ENCODE measurements at regions not wholly inside any gene's neighbourhood (a gene's known extent, or its start where the extent isn't known, plus 50 kb on each side); places are given as distances from the start of the nearest gene placed in this dataset.

GRCh38 chr5:176151281-176151680, 86.9 kb upstream of the SIMC1 start:
- DNase-seq, result no peak

DNA sequence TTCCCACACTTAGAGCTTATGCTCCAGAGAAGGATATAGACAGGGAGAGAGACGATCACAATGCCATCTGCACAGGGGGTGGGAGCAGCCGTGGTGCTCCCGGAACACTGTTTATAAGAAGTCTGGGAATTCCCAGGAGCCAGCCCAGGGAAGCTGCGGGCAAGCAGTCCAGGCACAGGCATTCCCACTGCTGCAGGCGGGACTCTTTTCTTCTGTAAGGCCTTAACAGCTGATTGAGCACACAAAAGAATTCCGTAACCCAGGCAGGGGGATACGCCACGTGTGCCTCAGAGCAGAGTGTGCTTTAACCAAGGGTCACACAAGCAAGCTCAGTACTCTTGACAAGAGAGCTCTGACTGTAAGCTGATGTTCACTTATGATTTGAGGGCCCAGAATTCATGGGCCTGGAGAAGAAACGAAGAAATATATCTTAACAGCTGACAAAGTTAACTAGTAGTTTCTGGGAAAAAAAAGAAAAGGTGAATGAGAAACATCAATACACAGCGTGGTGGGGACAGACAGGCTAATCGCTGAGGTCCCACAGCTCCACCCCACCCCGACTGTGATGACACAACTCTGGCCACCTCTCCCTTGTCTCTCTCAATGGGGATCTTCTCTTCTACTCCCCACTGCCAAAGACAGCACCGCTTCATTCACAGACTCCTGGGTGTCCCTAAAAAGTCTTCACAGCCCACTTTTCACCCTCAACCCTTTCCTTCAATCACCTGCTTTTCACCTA, 85.9 kb upstream of the SIMC1 start:
- DNase-seq, result no peak

DNA sequence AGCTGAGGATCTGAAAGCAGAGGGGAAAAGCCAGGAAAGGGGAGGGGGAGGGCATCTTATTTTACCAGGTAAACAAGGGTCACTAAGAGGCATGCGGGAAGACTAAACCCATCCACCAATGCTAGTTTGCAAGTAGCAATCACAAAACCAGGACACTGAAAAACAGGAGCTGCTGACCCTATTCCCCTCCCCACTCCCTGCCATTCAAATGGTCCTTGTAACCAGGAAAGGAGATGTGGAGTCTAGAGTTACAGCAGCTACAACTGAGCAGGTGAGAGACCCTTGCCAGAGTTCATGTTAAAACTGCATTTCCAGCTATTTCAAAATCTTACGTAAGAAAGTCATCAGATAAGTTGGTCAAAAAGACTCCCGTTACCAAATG, 85.3 kb upstream of the SIMC1 start:
- no peak for DNase-seq

GRCh38 chr5:176153741-176154140, 84.5 kb upstream of the SIMC1 start:
- no peak for DNase-seq

DNA sequence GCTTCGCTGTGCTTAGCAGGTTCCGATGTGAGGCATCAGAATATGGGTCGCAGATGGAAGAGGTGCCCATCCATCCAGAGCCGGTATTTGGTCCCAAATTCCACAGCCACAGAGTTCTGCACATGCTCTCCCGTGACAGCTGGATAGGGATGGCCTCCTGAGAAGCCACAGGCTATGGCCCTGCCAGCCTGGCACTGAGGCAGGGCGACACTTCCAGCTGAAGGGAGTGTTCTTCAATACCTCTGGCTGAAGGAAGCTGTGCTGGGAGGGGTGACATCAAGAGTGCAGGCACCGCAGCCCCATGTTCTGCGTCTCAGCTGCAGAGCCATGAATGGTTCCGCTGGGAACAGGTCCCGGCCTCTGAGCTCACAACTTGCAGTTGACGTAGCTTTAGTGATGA, 83.4 kb upstream of the SIMC1 start:
- DNase-seq, result no peak

- DNase-seq, result no peak
These were observed 82.3 kb upstream of the SIMC1 start for GRCh38 chr5:176155922-176156359.

DNA sequence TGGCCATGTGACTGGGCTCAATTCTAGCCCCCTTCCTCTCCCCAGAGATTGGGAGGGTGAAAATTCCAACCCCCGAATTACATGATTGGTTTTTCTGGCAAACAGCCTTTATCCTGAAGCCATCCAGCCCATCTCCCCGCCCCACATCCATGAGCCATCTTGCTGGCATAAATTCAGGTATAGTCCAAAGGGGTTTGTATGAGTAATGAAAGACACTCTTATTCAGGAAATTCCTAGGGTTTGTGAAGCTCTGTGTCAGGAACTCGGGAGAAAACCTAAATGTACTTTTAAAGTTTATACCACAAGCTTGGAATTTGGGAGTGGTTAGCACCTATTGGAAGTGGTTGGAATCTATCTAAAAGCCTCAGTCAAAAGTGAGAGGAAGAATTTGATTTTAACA, 80.6 kb upstream of the SIMC1 start:
- DNase-seq, result no peak

DNA sequence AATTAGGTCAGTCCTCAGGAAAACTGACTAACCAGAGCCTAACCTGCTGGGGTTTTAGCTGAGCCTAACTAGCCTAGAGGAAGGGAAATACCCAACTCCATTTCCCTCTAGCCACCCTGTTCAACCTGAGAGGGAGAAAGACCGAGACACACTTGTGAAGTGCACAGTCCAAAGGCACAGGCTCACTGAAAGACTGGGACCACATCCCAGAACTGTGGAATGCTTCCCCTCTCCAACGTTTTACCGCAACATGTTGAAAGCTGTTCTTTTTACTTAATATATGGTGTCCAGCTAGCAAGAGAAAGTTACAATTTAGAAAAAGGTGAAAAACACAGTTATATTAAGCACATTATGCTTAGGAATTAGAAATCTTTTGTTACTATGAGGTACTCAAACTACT, 76.8 kb upstream of the SIMC1 start:
- DNase-seq, result no peak

- no peak for DNase-seq
These were observed 76.0 kb upstream of the SIMC1 start for GRCh38 chr5:176162198-176162597.

DNA sequence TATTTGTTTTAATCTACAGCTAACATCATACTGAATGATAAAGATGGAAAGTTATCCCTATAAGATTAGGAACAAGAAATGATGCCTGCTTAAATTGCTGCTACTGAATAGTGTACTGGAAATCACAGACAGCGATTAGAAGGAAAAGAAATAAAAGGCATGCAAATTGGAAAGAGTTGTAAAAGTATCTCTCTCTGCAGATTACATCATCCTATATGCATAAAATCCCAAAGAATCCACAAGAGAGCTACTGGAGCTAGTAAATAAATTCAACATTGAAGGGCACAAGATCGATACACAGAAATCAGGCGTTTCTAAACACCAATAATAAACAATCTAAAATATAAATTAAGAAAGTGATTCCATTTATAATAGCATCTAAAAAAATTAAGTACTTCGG, 75.3 kb upstream of the SIMC1 start:
- no peak for DNase-seq

DNA sequence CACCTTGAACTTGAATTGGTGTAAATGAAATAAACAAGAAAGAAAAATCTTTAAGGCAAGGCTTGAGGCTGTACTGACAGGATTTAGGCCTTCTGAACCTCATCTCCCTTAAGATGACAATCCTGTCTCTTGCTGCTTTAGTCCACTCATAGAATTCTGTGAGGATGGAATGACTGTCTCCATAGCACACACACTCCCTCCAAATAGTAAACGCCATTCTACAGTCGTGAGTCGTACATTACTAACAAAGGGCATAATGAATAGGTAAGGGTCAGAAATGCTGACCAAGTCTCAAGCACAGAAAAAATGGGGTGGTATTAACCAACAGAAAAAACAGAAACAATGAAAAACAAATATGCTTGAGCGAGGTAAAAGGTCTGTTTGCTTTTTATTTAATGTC, 71.8 kb upstream of the SIMC1 start:
- DNase-seq, result no peak

- no peak for DNase-seq
These were observed 70.4 kb upstream of the SIMC1 start for GRCh38 chr5:176167800-176168199.

- no peak for DNase-seq
These were observed 68.7 kb upstream of the SIMC1 start for GRCh38 chr5:176169393-176170063.

DNA sequence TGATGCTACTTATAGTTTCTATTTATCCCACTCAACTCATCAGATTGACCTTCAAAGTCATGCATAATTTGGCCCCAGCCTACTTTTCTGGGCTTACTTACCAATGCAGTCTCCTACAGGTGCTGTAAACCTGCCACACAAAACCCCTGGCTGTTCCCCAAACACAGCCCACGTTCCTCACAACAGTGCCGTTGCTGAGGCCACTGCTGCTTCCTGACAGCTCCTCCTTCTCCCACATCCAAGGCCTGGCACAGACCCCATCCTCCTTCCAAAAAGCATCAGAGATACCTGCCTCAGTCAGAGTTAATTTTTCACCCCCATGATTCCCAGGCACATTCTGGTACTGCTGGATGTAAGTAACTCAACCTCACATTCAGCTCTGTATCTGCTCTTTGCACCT, 68.1 kb upstream of the SIMC1 start:
- DNase-seq, result no peak

DNA sequence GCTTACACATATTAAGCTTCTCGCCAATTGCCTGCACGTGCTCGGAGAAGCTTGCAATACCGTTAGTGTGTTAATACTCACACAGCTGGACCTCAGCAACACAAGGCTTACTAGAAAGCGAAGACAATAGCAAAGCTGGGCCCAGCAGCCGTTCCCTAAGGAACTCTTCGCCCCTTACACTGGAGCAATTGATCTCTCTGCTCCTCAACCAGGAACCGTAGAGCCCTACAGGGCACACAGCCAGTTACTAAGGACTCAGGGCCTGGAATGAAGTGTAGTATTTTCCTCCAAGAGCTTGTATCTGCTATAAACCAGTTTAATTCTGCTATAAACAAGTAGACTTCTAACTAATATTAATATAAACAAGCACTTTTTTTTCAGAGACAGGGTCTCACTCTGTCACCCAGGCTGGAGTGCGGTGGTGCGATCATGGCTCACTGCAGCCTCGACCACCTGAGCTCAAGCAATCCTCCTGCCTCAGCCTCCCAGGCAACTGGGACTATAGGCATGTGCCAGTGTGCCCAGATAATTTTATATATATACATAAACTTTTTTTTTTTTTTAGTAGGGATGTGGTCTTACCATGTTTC, 67.0 kb upstream of the SIMC1 start:
- no peak for DNase-seq

DNA sequence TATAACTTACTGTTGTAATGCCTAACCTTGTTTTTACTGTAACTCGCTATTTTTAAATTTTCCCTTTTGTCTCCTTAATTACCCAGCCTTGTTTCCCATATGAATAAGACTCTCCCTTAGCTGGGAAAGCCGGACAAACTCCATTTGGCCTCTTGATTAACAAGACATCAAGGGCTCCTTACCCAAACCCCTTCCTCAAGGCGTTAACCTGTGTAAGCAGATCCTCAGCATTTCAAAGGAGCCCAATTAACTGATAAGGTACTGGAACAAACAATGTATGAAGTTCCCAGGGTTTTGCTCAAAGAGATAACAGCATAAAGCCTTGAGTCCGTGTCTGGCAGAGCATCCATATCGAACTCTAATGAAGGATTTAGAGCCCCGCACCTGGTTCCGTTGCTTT, 66.0 kb upstream of the SIMC1 start:
- no peak for DNase-seq

- no peak for DNase-seq
These were observed 64.6 kb upstream of the SIMC1 start for GRCh38 chr5:176173647-176174046.

GRCh38 chr5:176174345-176175025, 63.7 kb upstream of the SIMC1 start:
- no peak for DNase-seq

DNA sequence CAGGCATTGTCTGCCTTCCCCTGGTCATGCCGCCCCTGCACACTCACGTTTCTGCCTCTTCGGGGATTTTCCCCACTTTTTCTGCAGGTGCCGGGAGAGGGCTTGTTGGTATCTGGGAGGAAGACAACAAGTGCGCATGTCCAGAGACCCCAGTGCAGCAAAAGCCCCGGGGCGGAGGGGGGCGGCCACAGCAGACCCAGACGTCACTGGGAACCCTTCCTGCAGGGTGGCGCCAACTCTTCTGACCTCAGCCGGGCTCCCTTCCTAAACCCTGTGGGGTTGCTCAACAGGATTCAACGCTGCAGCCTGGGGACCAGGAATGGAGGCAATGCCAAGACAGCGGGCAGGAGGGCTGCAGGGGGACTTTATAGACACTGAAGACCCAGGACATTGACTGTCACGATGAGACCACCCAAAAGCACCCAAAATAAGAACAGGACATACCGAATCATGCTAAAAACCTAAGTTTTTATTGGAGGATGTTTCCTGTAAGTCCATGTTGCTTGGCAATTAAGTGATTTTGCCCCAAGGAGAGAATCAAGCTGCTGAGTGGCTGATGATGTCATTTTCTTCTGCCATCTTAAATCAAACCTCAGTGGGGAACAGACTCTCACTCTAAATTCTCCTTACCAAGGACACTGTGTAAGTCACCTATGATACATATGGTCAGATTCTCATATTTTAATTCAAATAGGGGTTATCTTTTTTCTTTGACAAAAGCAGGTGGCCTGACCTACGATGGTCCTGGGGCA, 62.9 kb upstream of the SIMC1 start:
- DNase-seq, result no peak

GRCh38 chr5:176176231-176176630, 62.0 kb upstream of the SIMC1 start:
- no peak for DNase-seq

- no peak for DNase-seq
These were observed 59.4 kb upstream of the SIMC1 start for GRCh38 chr5:176178789-176179188.

- no peak for DNase-seq
These were observed 57.9 kb upstream of the SIMC1 start for GRCh38 chr5:176180339-176180738.

GRCh38 chr5:176180781-176181180, 57.4 kb upstream of the SIMC1 start:
- no peak for DNase-seq

Data from NCI-H187 treated with DMSO at 0.1 percent for 48 hours (cell line).